SIG-M5 treated with dmso at 0.1 percent for 504 hours (cell line): ENCODE measurements at regions not wholly inside any gene's neighbourhood (a gene's known extent, or its start where the extent isn't known, plus 50 kb on each side); places are given as distances from the start of the nearest gene placed in this dataset.
"Not testable (repeated sequence)": the region's sequence is repeated elsewhere in the genome, so short reads cannot be mapped to it uniquely, and the experiment has no call there.

Source experiments
- DNase-seq: peaks from one replicate; lab custom pipeline; 2025; ENCODE audit not compliant: unreplicated experiment; lab: John Stamatoyannopoulos, UW

- DNase-seq, result no peak
Measured at GRCh38 chr7:81441750-81442149, 328.1 kb downstream of the HGF start.

GRCh38 chr7:81439591-81439990 lies 330.3 kb downstream of the HGF start:
- DNase-seq, result no peak

GRCh38 chr7:81437160-81437559 lies 332.7 kb downstream of the HGF start:
- DNase-seq, result not testable (repeated sequence)

- no peak for DNase-seq
Measured at GRCh38 chr7:81433692-81434331, 336.0 kb downstream of the HGF start.

- no peak for DNase-seq
Measured at GRCh38 chr7:81433206-81433605, 336.6 kb downstream of the HGF start.

- DNase-seq, result no peak
Measured at GRCh38 chr7:81430761-81431160, 339.1 kb downstream of the HGF start.

GRCh38 chr7:81430150-81430549 lies 339.7 kb downstream of the HGF start:
- DNase-seq, result no peak

- no peak for DNase-seq
Measured at GRCh38 chr7:81427461-81427860, 342.4 kb downstream of the HGF start.

GRCh38 chr7:81420526-81421226 lies 349.2 kb downstream of the HGF start:
- DNase-seq, result no peak

GRCh38 chr7:81419731-81420130 lies 350.1 kb downstream of the HGF start:
- DNase-seq, result no peak

- DNase-seq, result peak; percentile 37
Measured at GRCh38 chr7:81416659-81417058, 353.2 kb downstream of the HGF start.

GRCh38 chr7:81415181-81415580 lies 354.7 kb downstream of the HGF start:
- no peak for DNase-seq

GRCh38 chr7:81414411-81414810 lies 355.4 kb downstream of the HGF start:
- no peak for DNase-seq

GRCh38 chr7:81410471-81411117 lies 359.3 kb downstream of the HGF start:
- DNase-seq, result no peak

GRCh38 chr7:81408728-81409127 lies 361.1 kb downstream of the HGF start:
- DNase-seq, result no peak

- no peak for DNase-seq
Measured at GRCh38 chr7:81407094-81407493, 362.8 kb downstream of the HGF start.

GRCh38 chr7:81404669-81405068 lies 365.2 kb downstream of the HGF start:
- DNase-seq, result no peak

- DNase-seq, result no peak
Measured at GRCh38 chr7:81402227-81402626, 367.6 kb downstream of the HGF start.

- DNase-seq, result no peak
Measured at GRCh38 chr7:81399471-81399870, 370.4 kb downstream of the HGF start.

- no peak for DNase-seq
Measured at GRCh38 chr7:81394029-81394428, 375.8 kb downstream of the HGF start.

- DNase-seq, result no peak
Measured at GRCh38 chr7:81393018-81393417, 376.8 kb downstream of the HGF start.

- no peak for DNase-seq
Measured at GRCh38 chr7:81385370-81385769, 384.5 kb downstream of the HGF start.
